HG03378 (cell line): ENCODE measurements at regions not wholly inside any gene's neighbourhood (a gene's known extent, or its start where the extent isn't known, plus 50 kb on each side); places are given as distances from the start of the nearest gene placed in this dataset.
"Not testable (repeated sequence)": the region's sequence is repeated elsewhere in the genome, so short reads cannot be mapped to it uniquely, and the experiment has no call there.

Experiments used
- ATAC-seq: cut with Tn5 transposase; IDR thresholded peaks from one replicate; pipeline ENCODE4 v1.9.1; 2021; ENCODE audit warnings: mild to moderate bottlenecking, moderate library complexity; ENCODE audit not compliant: unreplicated experiment

DNA sequence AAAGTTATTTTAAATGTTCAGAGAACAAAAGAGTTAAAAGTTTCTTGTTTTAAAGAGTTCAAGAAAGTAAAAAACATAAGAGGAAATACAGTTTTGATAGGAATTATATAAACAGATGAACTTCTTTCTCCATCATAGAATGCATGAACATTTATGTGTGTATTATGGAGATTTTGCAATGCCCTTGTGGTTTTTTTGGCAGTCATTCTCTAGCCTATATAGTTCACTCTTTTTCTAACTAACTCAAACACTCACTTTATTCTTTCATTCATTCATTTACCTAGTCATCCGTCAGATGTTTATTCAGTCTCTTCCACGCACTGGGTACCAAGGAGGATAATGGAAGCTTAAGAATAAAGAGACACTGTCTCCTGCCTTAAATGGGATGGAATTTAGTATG lies 195.9 kb upstream of the VLDLR start:
- ATAC-seq, result no peak

DNA sequence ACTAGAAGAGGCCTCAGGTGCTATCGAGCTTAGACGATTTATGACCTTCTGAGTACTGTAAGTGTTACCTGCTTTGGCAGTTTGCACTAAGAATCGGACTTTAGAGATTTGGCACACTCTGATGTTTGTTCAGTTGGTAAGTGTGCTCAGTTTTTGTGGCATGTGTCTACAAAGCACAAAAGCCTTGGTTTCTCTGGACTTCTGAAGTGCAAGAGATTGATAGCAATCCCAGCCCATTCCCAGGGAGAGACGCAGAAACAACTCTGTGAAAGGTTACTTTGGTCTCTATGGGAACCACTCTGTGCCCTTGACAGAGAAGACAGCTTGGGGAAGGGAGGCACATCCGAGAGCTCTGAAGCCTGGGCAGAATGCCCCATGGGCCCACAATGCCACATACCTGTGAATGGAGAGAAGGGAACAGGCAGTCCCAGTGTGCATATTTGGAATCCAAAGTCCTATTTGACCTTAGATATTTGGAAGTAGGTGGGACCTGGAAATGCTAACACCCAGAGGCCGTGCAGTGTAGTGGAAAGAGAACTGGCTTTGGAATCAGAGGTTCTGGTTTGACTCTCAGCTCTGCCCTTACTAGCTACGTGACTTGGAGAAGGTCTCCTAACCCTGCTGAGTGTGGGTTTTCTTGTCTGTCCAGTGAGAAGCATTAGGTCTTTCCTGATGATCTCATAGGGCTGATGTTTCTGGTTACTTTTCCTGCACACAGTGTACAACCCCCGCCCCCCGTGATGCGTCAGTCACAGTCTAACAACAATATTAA lies 194.3 kb upstream of the VLDLR start:
- ATAC-seq, result no peak

DNA sequence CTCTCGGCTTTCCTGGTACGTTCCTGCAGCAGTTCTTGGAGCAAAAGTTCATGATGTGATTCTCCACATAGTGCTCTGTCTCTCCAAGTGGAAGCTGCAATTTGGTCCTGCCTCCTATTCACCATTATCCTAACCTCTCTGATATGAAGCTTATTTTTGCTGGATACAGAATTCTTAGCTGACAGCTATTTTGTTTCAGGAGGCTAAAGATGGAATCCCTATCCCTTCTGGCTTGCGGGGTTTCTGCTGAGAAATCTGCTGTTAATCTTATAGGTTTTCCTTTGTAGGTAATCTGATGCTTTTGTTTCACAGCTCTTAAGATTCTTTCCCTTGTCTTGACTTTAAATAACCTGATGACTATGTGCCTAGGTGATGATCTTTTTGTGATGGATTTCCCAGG lies 181.6 kb upstream of the VLDLR start:
- ATAC-seq, result no peak

DNA sequence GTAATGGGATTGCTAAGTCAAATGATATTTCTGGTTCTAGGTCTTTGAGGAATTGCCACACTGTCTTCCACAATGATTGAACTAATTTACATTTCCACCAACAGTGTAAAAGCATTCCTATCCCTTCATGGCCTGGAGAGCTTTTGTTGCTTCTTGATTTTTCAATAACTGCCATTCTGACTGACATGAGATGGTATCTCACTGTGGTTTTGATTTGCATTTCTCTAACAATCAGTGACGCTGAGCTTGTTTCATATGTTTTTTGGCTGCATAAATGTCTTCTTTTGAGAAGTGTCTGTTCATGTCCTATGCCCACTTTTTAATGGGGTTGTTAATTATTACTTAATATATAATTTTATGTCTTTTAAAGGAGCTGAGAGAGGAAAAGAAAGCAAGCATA lies 177.7 kb upstream of the VLDLR start:
- not testable (repeated sequence) for ATAC-seq

DNA sequence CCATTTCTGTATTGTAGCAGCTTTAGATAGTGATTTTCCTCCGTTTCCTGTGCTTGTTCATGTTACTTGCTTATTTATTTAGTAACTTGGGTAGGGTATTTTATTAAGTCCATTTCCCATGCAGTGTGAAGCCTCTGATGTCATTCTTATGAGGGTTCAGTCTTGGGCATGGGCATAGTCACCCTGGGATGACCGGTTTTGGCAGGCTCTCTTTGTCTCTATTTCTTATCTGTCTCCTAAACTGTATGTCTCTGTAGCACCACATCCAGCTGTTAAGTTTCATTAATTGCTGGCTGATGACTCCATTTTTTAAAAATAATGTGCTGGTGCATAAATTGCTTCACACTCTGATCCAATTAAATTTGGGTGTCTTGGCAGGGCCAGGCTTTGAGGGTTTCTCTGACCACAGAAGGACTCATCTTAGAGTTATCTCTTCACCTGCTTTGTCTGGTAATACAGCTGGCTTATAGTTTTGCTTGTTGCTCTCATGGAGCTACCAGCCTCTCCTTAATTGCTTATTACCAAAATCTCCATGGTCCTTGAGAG lies 173.3 kb upstream of the VLDLR start:
- ATAC-seq, result no peak

DNA sequence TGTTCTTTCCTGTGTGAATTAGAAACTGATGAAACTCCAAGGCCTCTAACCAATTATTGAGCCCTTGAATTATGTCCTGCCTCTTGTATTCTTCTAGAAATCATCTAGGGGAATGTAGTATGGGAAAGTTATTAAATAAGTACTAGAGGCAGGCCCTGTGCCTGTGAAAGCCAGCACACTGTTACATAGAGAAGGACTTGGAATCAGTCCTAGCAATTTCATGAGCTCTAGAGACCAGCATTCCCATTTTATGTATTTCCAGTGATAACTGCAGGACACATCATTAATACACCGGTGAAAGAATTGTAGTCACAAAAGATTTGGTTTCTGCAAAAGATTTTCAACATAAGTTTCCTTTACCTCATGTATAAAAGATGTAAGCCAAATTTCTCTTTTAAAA lies 168.5 kb upstream of the VLDLR start:
- no peak for ATAC-seq

DNA sequence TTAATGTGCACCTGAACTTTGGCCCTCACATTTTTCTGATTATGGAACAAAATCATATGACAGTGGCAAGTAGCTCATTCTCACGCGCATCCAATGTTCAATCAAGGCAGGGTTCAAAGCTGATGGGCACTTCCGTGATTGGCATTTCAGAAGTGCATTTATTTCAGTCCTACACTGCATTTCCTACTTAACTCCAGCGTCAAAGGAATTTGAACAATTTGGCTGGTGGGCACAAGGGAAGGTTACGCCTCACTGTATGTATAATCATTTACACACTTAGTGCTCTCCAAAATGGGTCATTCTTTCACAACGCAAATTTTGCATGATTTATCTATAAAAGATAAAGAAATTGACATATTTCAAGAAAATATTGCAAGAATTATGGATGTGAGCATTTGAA lies 167.9 kb upstream of the VLDLR start:
- no peak for ATAC-seq

DNA sequence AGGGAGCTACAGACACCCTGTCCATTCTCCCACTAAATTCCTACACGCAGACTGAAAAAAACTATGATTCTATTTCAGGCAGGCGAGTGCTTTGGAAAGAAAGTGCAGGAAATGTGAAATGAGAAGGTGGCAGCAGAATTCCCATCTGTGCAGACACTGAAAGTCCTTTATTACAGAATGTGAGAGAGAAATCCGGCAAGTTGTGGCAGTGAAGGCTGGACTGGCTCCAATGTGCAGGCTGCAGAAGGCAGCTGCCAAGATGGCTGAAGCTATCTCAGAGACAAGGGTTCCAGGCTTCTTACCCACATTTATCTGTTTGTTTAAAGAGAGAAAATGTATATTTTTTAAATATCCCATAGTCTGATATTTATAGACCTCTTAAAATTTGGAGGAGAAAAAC lies 161.8 kb upstream of the VLDLR start:
- ATAC-seq, result no peak

DNA sequence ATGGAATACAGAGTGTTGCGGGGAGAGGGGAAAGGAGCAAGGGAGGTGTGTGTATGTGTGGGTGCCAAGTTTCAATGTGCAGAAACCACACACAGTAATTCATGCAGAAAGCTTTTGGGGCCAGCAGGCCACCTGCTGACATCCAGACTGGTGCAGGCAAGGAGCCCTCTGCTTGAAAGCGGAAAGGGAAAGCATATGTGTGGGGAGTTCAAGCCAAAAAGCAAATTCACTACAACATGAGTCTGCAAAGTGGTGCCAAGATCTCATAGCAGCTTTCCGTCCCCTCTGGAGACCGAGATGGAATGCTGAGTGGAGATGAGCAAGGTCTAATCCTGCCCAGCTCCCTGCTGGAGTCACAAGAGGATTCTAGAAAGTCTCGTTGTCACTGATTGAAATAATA lies 159.7 kb upstream of the VLDLR start:
- ATAC-seq, result no peak

DNA sequence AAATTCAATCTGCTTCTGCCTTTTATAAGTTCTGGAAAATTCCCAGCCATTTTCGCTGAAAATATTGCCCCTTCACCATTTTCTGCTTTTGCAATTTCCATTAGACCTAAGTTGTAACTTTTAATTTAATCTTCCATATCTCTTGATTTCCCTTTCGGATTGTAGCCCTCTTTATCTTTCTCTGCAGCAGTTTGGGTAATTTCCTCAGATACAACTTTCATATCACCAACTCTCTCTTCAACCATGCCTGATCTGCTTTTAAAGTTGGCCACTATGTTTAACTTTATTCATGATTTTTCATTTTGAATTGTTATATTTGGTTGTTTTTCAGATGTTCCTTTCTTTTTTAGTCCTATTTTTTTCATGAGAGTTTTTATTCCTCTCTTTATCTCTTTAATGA lies 157.0 kb upstream of the VLDLR start:
- no peak for ATAC-seq

DNA sequence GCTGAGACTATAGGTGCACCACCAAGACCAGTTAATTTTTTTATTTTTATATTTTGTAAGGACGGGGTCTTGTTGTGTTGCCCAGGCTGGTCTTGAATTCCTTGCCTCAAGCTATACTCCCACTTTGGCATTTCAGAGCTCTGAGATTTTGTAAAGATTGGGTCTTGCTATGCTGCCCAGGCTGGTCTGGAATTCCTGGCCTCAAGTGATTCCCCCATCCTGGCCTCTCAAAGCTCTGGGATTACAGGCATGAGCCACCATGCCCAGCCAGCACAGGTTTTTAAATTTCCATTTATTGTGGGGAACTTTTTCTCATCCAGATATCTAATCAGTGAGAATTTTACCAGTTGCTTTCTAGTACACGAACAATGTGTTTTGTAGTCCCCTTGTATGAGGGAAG lies 156.1 kb upstream of the VLDLR start:
- ATAC-seq, result no peak

DNA sequence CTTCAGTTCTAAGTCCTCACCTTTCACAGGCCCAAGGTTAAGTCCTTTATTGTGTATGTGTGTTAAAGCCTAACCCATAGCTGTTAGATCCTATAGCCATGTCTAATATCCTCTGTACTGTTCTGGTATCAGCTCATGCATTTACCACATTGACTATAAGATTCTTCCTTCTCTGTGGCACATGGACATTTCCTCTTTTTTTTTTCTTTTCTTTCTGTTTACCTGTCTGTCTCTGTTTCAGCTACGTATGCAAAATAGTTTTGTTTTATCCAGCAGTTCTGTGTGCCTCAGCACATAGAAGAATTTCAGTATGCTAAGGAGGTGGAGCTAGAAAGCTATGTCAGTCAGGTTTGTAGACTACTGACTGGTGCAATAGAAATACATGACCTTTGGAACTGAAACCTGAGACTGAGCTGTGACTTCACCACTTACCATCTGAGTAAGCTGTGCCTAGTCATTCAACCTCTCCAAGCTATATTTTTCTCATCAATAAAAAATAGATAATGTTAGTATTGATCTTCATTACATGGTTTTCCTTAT lies 155.6 kb upstream of the VLDLR start:
- peak; percentile 99 for ATAC-seq

DNA sequence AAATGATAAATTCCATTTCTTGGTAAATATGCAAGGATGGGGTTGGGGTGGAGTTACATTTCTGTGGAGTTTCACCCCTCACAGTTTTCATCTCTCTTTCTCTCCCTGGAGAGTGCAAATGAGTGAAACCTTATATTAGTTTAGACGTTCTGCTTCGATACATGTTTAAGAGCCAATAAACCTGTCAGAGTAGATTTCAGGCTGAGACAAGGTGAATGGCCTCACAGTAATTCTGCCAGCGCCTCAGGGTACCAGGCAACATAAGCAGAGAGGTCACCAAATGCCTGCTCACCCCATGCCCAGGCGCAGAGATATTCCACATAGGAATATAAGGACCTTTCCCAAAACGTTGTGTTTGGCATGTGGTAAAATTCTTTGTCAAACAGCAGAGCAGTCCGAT lies 154.9 kb upstream of the VLDLR start:
- ATAC-seq, result no peak

DNA sequence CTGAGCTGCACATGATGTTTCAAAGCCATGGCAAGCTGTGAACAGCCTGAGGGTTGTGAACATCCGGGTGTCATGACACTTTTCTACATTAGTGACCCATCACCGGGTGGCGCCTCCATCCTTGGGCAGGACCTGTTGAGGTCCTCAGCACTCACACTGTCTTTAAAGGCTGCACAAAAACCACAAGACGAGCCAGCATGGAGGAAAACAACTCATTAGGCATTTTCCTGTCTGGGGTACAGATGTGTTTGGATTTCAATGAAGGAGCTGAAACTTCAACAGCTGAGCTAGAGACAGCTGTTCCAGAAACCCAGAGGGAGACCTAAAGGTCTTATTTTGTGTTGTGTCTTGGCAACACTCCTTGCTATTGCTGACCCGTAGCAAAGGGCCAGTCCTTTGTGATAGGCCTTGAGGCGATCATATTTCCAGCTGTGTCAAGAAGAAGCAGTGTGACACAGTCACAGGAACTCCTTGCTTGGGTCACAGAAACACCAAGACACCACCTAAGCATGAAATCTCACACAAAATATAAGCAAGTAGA lies 151.8 kb upstream of the VLDLR start:
- no peak for ATAC-seq

DNA sequence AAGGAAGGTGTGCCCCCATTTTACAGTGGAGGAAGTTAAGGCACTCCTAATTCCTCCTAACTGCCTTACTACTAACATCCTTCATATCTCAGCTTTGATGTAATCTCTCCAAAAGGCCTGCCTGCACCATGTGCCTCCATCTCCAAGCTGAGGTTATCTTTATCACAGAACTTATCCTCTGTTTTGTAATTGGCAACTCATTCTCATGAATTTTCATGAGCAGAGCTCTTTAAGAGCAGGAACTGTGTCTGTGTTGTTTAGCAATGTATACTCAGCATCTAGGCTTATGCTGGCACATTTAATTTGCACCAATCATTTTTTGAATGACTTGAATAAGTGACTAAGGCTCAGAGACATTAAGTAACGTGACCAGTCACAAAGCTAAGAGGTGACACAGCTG lies 147.9 kb upstream of the VLDLR start:
- ATAC-seq, result no peak

DNA sequence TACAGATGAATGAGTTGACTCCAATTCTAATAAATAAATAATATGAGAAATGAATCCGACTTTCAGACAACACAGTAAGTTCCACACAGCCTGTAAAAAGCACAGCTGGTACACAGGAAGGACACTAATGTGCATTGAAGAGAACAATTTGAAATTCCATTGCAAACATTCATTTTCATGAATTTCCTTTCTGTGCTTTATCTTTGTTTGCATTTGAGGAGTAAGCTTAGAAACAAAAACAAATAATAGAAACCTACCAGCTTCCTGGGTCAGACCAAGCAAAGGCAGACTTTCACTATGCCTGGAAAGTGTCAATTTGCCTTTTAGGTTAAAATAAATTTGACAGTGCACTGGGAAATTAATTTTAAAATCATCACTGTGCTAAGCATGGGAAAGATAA lies 143.8 kb upstream of the VLDLR start:
- no peak for ATAC-seq

DNA sequence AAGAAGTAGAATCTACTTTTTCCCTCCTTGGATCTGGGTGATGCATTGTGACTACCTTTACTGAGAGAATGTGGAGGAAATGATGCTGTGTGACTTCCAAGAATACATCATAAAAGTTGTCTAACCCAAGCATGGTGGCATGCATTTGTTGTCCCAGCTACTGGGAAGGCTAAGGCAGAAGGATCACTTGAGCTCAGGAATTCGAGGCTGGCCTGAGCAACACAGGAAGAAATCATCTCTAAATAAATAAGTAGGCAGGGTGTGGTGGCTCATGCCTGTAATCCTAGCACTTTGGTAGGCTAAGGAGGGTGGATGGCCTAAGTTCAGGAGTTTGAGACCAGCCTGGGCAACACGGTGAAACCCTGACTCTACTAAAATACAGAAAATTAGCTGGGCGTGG lies 143.2 kb upstream of the VLDLR start:
- no peak for ATAC-seq

DNA sequence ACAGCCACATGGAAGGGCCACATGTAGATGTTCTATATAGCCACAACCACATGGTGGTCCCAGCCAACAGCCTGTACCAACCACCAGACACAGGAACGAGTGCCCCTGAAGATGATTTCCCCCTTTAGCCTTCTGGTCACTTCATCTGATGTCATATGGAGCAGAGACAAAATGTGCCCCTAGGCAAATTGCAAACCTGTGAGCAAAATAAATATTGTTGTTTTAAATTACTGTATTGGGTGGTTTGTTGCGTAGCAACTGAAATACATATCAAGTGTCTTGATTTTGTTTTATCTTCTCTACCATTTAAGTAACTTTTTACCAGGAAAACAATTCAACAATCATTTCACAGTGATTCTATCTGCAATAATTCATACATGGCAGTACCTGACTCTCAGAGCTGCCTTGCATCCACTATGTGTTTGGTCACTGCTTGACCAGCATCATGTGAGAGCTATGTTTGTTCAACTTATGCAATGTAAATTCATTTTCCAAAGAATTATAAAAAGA lies 142.5 kb upstream of the VLDLR start:
- no peak for ATAC-seq

DNA sequence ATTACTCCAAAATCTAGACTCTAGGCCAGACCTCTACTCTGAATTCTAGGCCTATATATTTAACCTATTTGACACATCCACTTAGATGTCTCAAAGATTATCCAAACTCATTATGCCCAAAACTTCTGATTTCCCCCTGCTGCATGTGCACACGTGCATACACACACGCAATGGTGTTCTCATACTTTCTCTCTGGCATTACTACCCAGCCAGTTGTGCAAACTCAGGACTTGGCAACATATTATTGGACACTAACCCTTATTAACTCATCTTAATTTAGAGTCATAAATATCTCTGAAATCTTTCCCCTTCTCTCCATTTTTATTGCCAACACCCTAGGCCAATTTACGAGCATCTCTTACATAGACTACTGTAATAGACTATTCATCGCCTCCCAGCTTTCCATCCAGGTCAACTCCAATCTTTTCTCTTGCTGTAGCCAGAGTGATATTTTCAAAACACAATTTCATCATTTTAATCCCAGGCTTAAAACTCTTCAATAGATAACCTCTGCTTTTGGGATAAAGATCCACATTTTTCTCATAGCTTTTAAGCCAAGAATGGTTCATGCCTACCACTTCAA lies 141.2 kb upstream of the VLDLR start:
- ATAC-seq, result no peak

DNA sequence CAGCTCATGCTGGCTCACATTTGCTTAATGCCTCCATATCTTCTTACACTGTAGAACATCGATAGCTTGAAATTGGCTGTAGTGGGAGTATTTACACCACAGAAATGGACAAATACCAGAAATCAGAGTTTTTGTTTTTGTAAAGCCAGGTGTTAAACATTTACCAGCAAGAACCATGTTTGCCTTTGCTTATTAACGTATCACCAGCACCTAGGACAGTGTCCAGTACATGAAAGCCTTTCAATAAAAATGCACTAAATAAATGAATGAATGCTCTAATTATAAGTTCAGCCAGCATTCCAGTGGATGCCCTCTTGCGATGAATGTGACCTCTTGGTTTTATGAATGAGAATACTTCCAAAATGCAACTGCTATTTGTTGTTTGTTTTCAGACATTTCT lies 140.4 kb upstream of the VLDLR start:
- no peak for ATAC-seq

DNA sequence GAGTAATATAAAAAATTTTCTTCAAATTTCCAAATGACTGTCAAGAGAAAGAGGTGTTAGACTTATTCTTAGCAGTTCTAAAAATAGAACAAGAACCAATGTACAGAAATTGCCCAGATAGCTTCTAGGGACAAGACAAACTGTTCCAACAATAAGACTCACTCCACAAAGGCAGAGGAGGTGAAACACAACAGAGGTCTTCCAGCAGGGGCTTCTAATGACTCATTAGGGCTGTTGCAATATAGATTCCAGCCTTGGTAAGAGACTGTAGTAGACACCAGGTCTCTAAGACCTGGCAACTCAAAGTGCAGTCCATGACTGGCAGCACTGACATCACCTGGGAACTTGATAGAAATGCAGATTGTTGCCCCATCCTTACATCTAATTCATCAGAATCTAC lies 134.6 kb upstream of the VLDLR start:
- ATAC-seq, result no peak

DNA sequence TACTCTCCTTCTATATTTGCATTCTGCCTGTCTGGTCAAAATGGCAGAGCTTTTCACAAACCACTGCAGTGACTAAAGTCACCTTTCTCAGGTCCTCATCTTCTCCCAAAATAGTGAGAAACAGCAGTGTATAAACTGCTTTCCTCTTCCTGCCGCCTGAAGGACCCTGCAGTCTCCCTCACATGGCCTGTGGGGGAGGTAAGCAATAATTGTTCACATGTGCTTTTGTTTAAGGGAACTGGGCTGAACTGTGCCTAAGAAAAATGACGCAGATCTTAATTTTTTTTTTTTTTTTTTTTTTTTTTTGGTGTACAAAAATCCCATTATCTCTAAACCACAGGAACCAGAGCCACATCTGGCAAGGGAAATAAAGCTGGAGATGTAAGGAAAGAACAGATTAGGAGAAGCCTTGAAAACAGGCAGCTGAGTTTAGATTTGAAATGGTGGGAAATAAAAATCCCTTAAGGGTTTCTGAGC lies 131.7 kb upstream of the VLDLR start:
- ATAC-seq, result no peak
